HG03175 (cell line): ENCODE measurements at regions not wholly inside any gene's neighbourhood (a gene's known extent, or its start where the extent isn't known, plus 50 kb on each side); places are given as distances from the start of the nearest gene placed in this dataset.

Source experiments
- ATAC-seq: cut with Tn5 transposase; IDR thresholded peaks from one replicate; pipeline ENCODE4 v1.9.1; 2021; ENCODE audit warnings: mild to moderate bottlenecking, moderate library complexity; ENCODE audit not compliant: unreplicated experiment

DNA sequence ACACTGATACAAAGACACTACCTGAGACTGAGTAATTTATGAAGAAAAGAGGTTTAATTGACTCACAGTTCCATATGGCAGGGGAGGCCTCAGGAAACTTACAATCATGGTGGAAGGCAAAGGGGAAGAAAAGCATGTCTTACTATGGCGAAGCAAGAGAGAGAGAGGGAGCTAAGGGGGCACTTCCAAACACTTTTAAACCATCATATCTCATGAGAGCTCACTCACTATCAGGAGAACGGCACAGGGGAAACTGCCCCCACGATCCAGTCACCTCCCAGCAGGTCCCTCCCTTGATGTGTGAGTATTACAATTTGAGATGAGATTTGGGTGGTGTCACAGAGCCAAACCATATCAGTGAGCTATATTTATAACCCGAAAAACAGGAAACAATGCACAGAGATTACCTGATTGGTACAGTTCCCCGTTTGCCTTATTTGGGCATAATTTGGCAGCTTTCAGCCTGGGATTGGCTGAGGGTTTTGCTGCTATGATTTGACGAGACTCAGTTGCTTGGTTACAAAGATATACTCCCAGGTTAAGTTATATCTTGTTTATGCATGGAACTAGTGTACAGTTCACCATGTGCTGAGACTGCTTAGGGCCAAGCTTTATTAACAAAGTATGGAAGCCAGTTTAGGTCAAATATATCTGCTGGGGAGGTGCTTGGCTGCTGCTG, 184.2 kb downstream of the NR2F2 start:
- ATAC-seq: no peak

DNA sequence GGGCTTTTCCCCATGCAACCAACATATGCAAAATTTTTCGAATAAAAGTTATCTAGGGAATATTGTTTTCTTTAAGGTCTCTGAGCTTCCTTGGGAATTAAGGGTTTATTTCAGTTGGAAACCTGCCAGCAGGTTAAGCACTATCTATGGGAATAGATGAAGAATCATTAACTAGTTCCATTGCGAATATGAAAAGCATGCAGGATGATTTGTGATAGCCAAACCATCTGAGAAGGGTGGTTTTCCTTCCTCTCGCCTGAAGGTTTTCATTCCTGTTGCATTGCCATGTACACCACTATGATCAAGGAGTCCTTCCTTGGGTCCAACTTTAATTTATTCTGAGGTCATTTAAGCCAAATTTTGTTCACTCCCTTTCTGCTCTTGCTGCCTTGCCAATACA, 184.9 kb downstream of the NR2F2 start:
- no peak for ATAC-seq

DNA sequence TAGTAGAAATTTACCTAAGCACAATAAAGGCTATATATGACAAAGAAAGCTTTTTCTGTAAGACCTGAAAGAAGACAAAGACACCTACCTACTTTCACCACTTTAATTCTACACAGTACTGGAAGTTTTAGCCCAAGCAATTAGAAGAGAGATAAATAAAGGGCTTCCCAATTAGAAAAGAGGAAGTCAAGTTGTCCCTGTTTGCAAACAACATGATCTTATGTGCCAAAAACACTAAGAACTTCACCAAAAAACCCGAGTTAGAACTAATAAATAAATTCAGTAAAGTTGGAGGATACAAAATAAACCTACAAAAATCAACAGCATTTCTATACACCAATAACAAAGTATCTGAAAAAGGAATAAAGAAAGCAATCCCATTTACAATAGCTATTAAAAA, 190.9 kb downstream of the NR2F2 start:
- ATAC-seq: no peak

DNA sequence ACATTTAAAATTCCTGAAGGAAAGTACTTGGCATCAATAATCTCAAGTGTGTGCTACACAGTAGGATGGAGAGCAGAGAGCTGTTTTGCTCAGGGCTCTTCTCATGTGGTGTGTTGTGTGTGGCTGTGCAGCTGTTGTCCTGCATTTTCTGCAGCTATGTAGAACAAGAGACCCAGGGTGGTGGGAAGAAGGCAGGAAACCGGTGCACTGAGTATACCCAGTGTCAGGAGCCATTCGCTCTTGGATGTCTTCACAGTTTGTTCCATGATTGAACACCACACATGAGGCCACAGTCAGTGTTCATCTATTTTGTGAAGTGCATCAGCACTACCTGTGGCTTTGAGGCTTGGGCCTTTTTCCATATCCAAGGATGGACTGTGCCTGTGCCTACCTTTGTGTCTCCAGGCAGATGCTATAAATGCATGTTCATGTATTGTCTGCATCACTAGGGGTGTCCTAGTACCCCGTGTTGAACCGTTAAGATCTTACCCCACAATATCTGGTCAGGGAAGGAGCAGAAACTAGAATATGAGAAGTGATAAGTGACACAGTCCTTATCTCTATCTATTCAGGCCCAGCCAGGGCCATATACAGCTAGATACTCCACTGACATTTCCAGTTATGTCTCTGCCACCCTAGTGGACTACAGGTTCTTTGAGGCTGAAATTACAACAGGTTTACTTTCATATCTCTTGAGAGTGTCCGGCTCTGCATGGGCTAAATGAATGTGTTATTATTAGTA, 194.3 kb downstream of the NR2F2 start:
- no peak for ATAC-seq

DNA sequence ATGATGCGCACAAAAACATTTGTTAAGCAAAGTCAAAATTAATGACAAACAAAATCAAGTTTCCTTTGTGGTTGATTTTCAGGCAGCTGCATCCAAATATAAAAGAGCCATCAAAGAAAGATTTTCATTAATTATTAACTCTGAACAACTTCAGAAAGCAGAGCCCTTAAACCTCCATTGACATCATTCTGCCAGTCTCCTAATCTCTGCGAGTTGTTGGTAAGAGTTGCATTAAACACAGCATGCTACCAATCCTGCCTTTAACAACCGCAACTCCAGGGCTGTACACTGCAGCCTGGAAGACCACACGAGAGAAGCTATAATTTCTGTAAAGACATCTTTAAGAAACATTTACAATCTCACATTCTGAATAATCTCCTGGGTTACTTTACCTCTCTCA, 204.6 kb downstream of the NR2F2 start:
- no peak for ATAC-seq

DNA sequence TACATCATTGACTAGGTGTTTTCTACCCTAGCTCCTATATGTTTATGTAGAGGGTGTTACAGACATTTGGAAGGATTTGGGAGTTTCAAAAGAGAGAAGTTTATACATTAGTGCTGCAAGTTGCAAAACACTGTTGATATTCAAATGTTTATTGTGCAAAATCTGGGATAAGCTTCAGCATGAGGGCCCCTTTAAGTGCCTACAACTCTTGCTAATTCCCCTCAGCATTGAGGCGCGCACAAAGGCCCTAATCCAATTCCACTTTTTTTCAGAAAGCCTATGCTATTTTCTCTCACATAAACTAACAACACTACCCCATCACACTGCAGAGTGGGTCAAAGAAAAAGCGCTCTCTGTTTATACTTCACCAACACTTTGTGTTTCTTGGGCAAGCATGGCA, 208.0 kb downstream of the NR2F2 start:
- no peak for ATAC-seq

DNA sequence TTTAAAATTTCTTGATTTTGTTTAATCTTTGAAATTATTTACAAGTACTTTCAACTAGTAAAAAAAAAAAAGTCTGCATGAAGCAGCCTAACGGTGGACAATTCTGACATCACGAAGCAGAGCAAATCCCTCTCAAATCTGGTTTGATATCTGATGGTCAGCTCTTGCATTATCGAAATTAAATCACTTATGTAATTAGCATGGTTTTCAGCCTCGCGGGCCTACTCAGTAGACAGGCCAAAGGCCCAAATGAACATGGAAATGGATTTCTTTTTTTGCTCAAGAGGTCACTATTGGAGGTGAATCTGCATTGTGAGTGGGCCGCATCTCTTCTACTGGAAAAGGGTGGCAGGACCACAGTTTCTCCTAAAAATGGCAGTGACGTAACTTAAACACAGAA, 209.8 kb downstream of the NR2F2 start:
- no peak for ATAC-seq

DNA sequence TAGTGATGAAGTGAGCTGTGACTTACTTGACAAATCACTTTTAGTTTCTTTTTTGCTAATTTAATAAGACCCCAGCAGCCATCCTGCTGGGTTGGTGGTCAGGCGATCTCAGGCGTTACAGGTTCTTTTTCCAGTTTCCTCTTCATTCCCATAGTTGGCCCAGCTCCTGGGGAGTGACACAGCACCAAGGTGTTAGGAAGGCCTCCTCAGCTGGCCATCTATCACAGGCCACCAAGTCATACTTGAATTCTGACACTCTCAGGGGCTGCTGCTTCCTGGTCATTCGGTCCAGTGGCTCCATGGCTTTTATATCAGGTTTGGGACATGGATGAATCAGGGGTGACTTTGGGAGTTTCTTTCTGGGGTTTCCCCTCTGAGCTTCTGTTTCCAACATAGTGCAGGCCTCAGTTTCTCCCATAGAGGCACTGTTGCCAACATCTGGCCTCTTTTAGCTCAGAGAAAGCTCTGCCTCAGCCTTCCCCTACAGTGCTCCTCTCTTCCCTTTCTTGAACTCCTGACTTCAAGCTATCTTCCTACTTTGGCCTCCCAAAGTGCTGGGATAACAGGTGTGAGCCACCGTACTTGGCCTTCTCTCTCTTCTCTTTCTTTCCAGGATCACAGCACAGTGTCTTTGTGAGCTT, 211.8 kb downstream of the NR2F2 start:
- ATAC-seq: no peak

DNA sequence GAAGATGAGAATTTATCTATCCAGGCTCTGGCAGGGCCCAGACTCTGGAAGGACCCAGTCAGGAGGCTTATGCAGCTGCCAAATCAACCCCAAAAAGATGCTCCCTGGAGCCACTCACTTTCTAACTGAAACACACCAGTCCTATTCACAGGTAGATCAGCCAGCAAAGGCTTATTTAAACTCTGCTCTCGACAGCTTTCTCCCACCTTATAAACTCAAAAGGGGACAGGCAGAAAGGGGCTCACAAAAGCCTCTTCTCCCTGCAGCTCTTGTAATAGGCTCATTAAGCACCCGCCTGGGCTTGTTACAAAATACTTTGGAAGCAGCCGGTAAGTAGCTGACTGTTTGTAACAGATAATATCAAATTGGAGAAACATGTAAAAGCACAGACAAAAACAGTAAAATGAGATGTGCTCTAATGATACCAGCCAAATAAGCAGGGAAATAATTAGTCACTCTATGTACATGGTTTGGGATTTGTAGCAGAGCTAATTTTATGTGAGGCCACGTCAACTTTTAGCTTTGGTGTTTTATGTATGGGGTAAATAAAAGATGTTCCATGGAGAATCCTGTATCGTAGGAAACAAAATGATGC, 213.8 kb downstream of the NR2F2 start:
- ATAC-seq: no peak

DNA sequence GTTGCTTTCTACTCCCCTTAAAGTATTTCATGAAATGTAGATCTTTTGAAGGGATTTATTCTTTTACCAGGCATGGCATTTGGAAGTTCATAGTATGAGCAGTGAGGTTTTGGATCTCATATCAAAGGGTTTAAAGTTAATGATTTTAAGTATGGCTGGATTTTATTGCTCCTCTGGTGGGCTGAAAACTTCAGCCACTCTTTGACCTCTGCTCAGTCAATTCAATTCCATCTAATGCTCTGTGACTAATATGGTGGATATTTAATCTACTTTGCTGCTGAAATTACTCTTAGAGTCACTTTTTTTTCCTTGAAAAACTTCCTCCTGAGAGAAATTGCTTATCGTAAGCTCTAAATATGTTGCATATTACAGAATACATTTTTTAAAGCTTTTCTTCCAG, 218.6 kb downstream of the NR2F2 start:
- ATAC-seq: no peak

DNA sequence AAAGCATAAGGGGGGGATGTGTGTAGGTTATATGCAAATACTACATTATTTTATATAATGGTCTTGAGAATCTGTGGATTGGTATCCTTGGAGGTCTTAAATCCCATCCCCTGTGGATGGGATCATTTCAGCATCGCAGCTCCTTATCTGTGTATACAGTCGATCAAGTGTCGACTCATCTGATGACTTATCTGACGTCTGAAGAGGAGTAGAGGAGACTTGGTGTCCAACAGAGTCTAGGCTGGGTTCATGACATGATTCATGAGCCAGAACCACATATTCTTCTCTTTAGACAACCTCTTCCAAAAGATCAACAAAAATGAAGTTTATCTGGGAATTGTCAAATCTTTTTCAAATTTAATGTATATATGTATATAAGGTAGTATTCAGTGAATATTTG, 220.7 kb downstream of the NR2F2 start:
- no peak for ATAC-seq

DNA sequence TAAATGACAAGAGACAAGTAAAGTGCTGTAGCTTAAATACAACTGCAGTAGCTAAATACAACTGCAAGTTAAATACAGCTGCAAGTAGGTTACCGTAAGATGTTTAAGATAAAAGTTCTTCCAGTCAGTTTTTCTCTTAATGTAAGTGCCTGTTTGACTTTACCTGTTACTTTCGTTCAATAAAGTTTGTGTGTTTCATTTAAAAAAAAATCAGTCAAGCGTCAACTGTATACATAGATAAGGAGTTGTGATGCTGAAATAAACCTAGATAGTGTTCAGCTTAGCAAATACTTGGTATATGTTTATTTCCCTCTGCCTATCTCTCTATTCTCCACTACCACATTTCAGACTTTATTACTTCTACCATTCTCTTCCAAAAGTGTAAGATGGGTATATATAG, 221.2 kb downstream of the NR2F2 start:
- no peak for ATAC-seq

DNA sequence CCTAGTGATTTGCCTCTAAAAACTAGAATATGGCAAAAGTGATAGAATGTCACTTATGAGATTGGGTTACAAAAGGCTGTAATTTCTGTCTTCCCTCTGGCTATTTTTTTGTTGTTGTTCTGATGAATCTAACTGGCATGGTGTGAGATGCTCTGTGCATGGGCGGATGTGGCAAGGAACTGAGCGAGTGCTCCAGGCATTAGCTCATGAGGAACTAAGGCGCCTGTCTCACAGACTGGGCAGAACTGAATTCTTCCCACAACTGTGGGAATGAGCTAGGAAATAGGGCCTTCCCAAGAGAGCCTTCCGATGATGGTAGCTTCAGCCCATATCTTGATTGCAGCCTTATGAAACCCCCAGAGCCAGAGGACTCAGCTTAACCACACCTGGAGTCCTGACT, 222.5 kb downstream of the NR2F2 start:
- ATAC-seq: no peak

DNA sequence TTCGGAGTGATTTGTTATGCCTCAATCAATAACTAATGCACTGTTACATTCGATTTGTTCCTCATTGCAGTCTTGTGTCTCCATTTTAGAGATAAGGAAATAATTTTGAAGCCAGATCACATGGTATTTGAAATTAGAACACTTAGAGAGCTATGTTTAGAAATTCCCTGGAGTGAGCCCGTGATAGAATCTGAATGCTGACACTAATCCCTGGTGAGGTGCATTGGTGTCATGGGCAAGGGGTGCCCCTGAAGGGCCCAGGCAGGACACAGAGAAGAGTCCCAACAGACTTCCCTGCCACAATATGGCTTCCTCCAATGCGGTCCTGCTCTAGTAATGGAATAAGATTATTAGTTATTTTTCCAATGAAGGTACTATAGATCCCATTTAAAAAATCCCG, 223.0 kb downstream of the NR2F2 start:
- no peak for ATAC-seq

DNA sequence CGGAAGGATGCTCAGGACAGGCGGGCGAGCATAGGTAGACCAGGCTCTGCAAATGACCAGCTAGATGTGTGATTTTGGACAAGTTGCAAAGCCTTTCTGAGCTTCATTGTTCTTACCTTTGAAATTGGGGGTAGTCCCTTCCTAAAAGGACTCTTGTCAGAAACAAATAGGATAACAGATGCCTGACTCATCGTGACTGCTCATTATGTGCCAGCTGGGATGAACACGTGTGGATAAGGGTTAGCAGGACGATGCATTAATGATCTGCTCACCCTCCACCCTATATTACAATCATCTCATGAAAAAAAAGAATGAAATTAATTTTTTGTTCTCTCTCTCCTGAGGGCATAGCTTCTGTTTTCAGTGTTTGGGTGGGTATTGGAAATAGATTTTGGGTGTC, 223.4 kb downstream of the NR2F2 start:
- no peak for ATAC-seq

DNA sequence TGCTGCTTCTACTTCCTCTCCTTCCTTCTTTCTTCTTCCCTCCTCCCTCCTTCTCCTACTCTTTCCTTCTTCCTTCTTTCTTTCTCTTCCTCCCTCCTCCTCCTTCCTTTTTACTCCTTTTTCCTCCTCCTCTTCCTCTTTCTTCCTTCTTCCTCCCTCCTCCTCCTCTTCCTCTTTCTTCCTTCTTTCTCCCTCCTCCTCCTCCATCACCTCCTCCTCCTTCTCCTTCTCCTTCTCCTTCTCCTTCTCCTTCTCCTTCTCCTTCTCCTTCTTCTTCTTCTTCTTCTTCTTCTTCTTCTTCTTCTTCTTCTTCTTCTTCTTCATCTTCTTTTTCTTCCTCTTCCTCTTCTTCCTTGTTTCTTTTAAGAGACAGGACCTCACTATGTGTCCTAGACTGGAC, 224.0 kb downstream of the NR2F2 start:
- no peak for ATAC-seq

DNA sequence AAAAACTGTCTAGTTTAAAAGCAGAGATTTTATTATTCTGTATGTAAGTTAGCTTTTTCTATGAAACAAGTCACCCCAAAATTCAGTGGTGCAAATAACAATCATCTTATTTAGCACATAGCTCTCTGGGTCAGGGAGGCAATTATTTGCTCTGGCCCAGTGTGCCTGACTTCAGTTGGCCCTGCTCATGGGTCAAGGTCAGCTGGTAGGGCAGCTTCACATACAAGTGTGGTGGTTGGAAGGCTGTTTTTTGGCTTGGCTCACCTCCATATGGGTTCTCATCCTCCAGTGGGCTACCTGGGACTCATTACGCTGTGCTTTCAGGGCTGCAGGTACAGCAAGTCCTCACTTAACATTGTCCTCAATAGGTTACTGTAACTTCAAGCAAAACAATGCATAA, 228.6 kb downstream of the NR2F2 start:
- no peak for ATAC-seq

DNA sequence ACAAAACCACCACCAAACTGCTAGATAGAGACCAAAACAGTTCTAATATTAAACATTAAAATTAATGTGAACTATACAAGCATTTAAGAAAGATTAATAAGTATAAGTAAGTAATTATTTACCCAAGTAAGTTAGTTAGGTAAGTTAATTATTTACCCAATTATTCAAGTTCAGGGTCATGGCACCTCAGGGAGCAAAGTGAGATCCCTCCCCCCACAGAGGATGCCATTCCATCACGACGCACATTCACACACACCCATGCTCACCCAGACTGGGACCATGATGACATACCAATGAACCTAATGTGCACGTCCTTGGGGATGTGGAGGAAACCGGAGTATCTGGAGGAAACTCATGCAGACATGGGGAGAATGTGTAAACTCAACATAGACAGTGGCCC, 229.1 kb downstream of the NR2F2 start:
- ATAC-seq: no peak

DNA sequence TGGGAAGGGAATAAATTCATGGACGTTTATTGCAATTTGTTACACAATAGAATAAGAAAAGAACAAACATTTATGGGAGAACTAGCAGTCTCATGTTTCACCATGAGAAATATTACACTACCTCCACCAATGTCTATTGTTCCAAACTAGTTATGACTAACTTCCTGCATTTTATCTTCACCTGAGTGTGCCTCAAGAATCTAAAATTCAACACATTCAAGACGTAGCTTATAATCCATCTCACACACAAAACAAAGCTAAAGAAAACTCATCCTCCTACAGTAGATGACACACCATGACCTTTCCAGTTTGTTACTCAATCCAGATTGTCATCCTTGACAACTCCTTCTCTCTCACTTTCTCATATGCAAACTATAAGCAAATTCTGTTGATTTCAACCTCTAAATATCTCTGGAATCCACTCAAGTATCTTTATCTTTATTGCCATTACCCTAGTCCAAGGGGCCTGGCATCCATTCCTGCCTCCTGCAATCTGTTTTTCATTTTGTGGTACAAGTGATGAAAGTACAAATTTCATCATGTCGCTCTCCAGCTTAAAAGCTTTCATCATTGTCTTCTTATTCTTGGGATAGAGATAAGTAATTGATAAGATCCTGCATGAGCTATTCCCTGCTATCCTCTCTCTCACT, 229.9 kb downstream of the NR2F2 start:
- no peak for ATAC-seq

DNA sequence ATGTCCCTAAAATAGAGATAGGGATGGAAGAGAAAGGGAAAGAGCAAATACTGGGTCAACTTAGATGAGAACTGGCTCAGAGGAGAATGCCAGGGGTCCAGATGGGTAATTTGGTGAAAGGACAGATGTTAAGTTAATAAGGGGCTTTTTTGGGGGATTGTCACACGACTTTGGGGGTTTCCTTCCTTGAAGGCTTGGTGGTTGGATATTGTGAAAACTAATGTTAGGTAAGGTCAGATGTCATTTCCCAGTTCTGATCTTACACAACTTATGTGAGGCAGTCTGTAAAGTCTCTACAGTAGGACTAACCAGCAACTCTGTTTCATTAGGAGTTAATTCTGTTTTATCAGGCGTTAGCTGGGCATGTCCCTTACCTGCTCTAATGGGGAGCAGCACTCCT, 231.1 kb downstream of the NR2F2 start:
- ATAC-seq: no peak

DNA sequence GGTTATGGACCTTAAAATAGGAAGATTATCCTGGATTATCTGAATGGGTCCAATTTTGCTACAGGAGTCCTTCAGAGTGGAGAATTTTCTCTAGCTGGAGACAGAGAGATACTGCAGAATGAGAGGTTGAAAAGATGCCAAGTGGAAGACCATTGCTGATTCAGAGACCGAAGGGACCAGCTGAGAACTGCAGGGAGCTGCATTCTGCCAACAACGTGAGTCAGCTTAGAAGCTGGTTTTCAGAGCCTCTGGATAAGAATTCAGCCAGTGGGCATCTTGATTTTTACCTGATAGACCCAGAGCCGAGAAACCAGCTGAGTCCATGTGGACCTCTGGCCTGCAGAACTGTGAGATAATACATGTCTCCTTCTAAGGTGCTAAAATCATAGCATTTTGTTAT, 234.0 kb downstream of the NR2F2 start:
- no peak for ATAC-seq
